ENCODE measurements at regions not wholly inside any gene's neighbourhood (a gene's known extent, or its start where the extent isn't known, plus 50 kb on each side); places are given as distances from the start of the nearest gene placed in this dataset.

DNA sequence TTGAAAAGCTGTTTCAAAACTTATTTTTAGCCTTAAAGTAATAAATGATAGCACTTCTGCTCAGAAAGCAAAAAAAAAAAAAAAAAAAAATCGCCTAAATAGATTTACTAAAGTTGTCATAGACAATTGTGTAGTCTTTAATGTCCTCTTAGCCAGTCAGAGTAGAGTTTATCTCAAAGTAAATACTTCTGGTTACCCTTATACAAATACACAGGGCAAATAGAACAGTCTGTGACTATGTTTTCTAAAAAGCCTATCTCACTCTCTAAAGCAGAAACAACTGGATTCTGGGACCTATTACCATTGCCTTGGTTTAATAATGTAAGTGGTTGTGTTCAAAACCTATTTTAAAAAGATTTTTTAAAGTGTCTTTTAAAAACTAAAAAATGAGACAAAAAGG lies 156.2 kb upstream of the THSD7A start:
- TF ChIP-seq, protein P1, sequence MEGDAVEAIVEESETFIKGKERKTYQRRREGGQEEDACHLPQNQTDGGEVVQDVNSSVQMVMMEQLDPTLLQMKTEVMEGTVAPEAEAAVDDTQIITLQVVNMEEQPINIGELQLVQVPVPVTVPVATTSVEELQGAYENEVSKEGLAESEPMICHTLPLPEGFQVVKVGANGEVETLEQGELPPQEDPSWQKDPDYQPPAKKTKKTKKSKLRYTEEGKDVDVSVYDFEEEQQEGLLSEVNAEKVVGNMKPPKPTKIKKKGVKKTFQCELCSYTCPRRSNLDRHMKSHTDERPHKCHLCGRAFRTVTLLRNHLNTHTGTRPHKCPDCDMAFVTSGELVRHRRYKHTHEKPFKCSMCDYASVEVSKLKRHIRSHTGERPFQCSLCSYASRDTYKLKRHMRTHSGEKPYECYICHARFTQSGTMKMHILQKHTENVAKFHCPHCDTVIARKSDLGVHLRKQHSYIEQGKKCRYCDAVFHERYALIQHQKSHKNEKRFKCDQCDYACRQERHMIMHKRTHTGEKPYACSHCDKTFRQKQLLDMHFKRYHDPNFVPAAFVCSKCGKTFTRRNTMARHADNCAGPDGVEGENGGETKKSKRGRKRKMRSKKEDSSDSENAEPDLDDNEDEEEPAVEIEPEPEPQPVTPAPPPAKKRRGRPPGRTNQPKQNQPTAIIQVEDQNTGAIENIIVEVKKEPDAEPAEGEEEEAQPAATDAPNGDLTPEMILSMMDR (IDR thresholded peaks at IDR 0.05) = no peak
- TF ChIP-seq POLR2AphosphoS5 (IDR thresholded peaks at IDR 0.05) = no peak
- no peak for TF ChIP-seq POLR2A (IDR thresholded peaks at IDR 0.05)
